Brain microvascular endothelial cell (primary cell): ENCODE measurements at regions not wholly inside any gene's neighbourhood (a gene's known extent, or its start where the extent isn't known, plus 50 kb on each side); places are given as distances from the start of the nearest gene placed in this dataset.

Experiments used
- DNase-seq: peaks from one replicate; pipeline ENCODE4 v3.0.0-alpha.2; 2020
- H3K27ac ChIP-seq: fragments of 250-450 bp; sonication (Bioruptor Pico); 2 replicates; pipeline ENCODE4 v1.5.1; 2020; ENCODE audit warnings: mild to moderate bottlenecking, moderate library complexity
- H3K27me3 ChIP-seq: fragments of 250-450 bp; sonication (Bioruptor Pico); replicated peaks from 2 replicates; pipeline ENCODE4 v1.5.1; 2020; ENCODE audit warnings: mild to moderate bottlenecking
- H3K36me3 ChIP-seq: fragments of 250-450 bp; sonication (Bioruptor Pico); replicated peaks from 2 replicates; pipeline ENCODE4 v1.5.1; 2020; ENCODE audit warnings: mild to moderate bottlenecking
- H3K4me3 ChIP-seq: 2 replicates; pipeline ENCODE4 v1.5.1; 2011; ENCODE audit warnings: low read depth, mild to moderate bottlenecking, control low read depth, low read length, moderate library complexity
- in situ Hi-C: cut with HindIII; loops from 2 replicates; pipeline ENCODE4 v1.10.0; 2017; ENCODE audit warnings: low sequenced_read_pairs, low pct_ligation_motif_present
- TF ChIP-seq, protein P1 (sequence below): IDR thresholded peaks from 2 replicates; pipeline ENCODE4 v1.5.1; 2011; ENCODE audit warnings: low read depth, mild to moderate bottlenecking, moderate library complexity, low read length, control low read depth, inconsistent platforms; ENCODE audit errors: missing control alignments

DNA sequence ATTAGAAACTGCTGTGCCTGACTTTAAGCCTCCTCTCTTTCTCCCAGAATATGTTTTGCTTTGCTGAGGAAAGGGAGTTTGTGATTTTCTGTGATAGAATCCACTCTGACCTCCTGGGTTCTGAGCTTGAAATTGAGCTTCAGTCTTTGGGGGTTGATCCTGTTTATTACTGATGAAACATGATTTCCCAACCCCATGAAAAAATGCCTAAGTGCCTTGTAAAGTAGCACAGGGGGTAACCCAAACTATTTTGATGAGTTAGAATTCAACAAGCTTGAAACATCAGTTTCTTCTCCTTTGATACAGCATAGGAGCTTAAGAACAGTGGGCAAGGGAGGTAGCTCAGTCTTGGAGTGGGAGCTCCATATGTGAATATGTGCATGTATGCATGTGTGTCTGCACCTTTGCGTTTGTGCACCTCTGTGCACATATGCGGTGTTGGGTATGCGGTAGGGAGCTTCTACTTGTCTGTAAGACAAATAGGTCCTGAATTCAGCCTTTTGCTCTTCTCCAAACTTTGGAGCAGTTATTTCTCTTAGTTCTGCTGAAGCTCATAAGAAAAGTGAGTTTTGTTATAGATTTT is 364.6 kb downstream of the OSR1 start:
- Histone ChIP-seq H3K4me3 (no peak overlapping the region), H3K27ac (no peak overlapping the region), H3K27me3 (no peaks in the 10 kb centered on the region), H3K36me3 (no peaks in the 10 kb centered on the region)
- no peak for DNase-seq
- in situ Hi-C loops = no loop called here
- TF ChIP-seq, protein P1, sequence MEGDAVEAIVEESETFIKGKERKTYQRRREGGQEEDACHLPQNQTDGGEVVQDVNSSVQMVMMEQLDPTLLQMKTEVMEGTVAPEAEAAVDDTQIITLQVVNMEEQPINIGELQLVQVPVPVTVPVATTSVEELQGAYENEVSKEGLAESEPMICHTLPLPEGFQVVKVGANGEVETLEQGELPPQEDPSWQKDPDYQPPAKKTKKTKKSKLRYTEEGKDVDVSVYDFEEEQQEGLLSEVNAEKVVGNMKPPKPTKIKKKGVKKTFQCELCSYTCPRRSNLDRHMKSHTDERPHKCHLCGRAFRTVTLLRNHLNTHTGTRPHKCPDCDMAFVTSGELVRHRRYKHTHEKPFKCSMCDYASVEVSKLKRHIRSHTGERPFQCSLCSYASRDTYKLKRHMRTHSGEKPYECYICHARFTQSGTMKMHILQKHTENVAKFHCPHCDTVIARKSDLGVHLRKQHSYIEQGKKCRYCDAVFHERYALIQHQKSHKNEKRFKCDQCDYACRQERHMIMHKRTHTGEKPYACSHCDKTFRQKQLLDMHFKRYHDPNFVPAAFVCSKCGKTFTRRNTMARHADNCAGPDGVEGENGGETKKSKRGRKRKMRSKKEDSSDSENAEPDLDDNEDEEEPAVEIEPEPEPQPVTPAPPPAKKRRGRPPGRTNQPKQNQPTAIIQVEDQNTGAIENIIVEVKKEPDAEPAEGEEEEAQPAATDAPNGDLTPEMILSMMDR = no peak

- in situ Hi-C loops = no loop called here
- TF ChIP-seq, protein P1 = no peak
- Histone ChIP-seq H3K27me3 (no peaks in the 10 kb centered on the region), H3K27ac (peak overlapping the region; percentile 48), H3K36me3 (no peaks in the 10 kb centered on the region), H3K4me3 (no peak overlapping the region)
- DNase-seq = peak; percentile 48
Observed at GRCh38 chr2:18991177-18992168, 366.9 kb downstream of the OSR1 start.

GRCh38 chr2:18988631-18989232 is 369.7 kb downstream of the OSR1 start:
- Histone ChIP-seq H3K4me3 (no peak overlapping the region), H3K27ac (no peak overlapping the region), H3K27me3 (no peaks in the 10 kb centered on the region), H3K36me3 (no peaks in the 10 kb centered on the region)
- DNase-seq = no peak
- TF ChIP-seq, protein P1 = no peak
- in situ Hi-C loops = no loop called here

DNA sequence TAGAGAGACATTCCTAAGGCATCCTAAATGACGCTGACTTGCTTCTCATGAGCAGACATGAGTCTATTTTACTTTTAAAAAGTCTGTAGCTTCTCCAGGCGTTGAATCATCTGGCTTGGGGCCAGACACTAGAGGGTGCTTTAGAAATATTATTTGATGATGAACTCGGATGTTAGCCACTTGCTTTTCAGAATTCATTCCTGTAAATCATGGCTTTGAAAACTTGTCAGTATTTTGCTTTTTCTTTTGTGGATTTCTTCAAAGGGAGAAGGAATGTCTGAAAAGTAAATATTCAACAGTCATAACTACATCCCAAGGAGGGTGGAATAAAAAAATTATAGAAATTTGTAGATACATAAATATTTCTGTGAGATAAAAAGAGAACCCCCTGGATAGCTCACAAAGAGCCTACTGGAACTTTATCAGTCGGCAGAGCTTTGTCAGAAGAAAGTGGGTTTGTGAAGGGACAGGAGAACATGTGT is 370.8 kb downstream of the OSR1 start:
- in situ Hi-C loops = no loop called here
- H3K27ac ChIP-seq = peak overlapping the region; percentile 56

DNA sequence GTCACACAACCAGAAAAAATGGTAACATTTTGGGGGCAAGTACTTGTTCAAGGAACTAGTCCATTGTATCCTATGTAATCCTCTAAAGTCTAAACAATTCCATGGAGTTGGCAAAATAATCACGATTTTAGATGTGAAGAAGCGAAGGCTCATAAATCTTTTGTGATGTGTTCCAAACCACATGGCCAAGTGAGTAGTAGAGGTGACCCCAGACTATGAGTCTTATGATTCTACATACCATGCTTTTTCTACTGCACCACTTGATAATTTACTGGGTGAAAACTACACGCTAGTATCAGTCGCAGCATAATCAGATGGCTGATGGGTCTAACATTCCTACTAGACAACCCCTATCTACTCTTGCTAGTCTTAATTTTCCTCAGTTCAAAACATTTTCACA is 371.4 kb downstream of the OSR1 start:
- Histone ChIP-seq H3K4me3 (no peak overlapping the region), H3K27me3 (no peaks in the 10 kb centered on the region), H3K27ac (peak overlapping the region; percentile 11), H3K36me3 (no peaks in the 10 kb centered on the region)
- TF ChIP-seq, protein P1 = no peak
- no peak for DNase-seq
- in situ Hi-C loops = no loop called here

More for the DNA sequence above, 370.8 kb downstream of the OSR1 start:
- no peaks in the 10 kb centered on the region for H3K27me3 ChIP-seq
- TF ChIP-seq, protein P1 = peak; percentile 42
- H3K4me3 ChIP-seq = no peak overlapping the region
- H3K36me3 ChIP-seq = no peaks in the 10 kb centered on the region
- DNase-seq = peak; percentile 98
